Fibroblast of mammary gland (primary cell): ENCODE measurements at regions not wholly inside any gene's neighbourhood (a gene's known extent, or its start where the extent isn't known, plus 50 kb on each side); places are given as distances from the start of the nearest gene placed in this dataset.
A peak's percentile ranks its signal among the peaks of the same experiment; 100 is the strongest.

Experiments used
- DNase-seq: peaks from one replicate; pipeline ENCODE4 v3.0.0-alpha.2; 2010; ENCODE audit warnings: low read depth
- H3K4me3 ChIP-seq: 2 replicates; pipeline ENCODE4 v1.5.1; 2011; ENCODE audit warnings: low read depth, mild to moderate bottlenecking, low read length, moderate library complexity; ENCODE audit not compliant: control insufficient read depth
- TF ChIP-seq, protein P1 (sequence below): conservative IDR thresholded peaks from 2 replicates; pipeline ENCODE4 v1.5.1; 2011; ENCODE audit warnings: low read depth, low read length, inconsistent platforms; ENCODE audit not compliant: control insufficient read depth, insufficient read depth

DNA sequence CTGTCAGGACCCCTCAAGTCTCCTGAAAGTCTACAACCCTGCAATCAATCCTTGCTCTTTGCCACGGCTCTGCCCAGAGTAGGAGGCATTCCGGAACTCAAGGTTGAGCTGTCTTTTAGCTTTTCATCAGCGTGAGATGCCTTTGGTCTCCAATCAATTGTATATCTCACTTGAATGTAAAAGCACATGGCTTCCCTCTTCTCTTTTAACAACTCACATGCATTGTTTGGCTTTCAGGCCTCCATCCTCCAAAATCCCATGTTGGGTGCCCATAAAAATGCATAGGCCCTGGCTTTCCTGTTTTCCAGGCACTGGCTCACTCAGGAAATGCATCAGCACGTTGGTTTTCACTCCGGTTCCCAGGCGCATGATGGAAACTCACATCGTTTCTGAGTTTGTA is 64.0 kb upstream of the FOXF1 start:
- DNase-seq = no peak
- H3K4me3 ChIP-seq = no peak overlapping the region
- TF ChIP-seq, protein P1, sequence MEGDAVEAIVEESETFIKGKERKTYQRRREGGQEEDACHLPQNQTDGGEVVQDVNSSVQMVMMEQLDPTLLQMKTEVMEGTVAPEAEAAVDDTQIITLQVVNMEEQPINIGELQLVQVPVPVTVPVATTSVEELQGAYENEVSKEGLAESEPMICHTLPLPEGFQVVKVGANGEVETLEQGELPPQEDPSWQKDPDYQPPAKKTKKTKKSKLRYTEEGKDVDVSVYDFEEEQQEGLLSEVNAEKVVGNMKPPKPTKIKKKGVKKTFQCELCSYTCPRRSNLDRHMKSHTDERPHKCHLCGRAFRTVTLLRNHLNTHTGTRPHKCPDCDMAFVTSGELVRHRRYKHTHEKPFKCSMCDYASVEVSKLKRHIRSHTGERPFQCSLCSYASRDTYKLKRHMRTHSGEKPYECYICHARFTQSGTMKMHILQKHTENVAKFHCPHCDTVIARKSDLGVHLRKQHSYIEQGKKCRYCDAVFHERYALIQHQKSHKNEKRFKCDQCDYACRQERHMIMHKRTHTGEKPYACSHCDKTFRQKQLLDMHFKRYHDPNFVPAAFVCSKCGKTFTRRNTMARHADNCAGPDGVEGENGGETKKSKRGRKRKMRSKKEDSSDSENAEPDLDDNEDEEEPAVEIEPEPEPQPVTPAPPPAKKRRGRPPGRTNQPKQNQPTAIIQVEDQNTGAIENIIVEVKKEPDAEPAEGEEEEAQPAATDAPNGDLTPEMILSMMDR = no peak

DNA sequence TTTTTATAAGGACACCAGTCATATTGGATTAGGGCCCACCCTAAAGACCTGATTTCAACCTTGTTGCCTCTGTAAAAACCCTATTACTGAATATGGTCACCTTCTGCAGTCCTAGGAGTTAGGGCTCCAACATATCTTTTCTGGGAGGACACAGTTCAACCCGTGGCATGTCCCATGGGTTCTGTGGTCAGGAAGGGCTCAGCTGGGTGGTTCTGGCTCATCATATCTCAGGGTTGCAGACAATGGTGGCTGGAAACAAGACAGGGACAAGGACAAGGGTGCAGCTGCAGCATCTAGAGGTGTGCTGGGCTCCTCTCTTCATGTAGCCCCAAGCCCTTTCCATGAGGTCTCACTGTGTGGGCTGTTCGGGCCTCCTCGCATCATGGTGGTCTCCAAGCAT is 63.1 kb upstream of the FOXF1 start:
- TF ChIP-seq, protein P1 = no peak

DNA sequence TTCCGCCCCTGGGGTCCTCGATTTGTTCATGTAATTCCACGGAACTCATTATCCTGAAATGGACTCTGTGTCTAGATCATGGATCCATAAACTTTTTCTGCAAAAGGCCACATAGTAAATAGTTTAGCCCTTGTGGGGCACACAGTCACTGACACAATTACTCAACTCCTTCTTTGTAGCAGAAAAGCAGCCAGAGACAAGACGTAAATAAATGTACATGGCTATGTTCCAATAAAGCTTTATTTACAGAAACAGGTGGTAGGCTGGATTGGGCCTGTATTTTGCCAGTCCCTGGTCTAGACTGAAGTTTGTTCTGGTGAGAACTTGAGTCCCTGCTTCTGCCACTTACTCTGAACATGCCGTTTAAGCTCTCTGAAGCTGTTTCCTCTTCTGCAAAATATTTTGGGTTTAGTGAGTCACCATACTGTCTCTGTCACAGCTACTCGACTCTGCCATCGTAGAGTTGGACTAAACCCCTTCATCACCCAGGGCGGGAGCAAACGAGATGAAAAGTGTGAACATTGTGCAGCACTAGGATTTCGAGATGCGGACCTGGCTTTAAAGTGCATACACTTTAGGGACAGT is 61.9 kb upstream of the FOXF1 start:
- TF ChIP-seq, protein P1 = no peak
- no peak for DNase-seq

More for the DNA sequence above, 63.1 kb upstream of the FOXF1 start:
- no peak for DNase-seq
- no peak overlapping the region for H3K4me3 ChIP-seq

DNA sequence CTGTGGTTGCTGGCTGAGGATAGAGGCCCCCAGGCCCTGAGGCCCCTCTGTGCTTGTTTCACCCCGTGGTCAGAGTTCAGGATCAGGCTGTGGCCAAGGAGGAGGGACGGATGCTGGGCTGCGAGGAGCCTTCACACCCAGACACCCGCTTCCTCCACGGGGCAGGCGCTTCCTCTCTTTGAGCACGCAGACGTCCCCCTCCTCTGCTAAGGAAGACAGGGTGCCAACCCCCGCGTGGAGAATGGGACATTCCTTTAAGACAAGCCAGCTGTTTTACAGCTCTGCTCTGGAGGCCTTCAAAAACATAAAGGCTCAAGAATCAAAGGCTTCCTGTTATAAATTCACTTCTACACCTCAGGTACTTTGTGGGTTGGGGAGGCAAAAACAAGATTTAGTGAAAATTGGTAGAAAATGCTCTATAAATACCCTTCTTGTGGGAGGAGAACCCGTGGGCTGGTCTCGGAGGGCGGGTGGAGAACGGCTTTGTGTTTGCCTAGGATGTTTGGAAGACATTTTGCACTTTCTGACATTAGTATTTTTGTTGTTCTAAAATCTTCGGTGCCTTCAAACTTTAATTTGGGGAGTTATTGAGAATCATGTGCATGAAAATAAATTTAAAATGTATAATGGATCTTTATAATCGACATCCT is 60.8 kb upstream of the FOXF1 start:
- TF ChIP-seq, protein P1 = no peak
- H3K4me3 ChIP-seq = no peak overlapping the region
- DNase-seq = no peak

More for the DNA sequence above, 61.9 kb upstream of the FOXF1 start:
- H3K4me3 ChIP-seq = no peak overlapping the region

DNA sequence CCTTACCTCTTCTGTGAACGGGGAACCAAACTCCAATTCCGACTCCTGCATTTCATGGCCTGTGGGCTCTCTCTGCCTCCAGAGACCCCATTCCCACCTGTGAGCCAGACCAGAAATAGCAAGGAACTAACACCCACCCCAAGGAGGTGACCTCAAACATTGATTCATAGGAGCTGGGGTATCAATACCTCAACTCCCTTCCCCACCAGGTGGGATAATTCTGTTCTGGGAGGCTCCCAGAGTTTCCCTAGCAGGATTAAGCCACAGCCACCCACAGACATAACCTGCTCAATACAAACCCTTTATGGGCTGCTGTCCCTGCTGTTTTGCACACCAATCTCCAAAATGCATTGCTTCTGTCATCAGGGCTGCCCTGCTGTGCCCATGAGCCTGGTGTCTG is 59.6 kb upstream of the FOXF1 start:
- TF ChIP-seq, protein P1 = no peak
- no peak for DNase-seq
- H3K4me3 ChIP-seq = no peak overlapping the region

DNA sequence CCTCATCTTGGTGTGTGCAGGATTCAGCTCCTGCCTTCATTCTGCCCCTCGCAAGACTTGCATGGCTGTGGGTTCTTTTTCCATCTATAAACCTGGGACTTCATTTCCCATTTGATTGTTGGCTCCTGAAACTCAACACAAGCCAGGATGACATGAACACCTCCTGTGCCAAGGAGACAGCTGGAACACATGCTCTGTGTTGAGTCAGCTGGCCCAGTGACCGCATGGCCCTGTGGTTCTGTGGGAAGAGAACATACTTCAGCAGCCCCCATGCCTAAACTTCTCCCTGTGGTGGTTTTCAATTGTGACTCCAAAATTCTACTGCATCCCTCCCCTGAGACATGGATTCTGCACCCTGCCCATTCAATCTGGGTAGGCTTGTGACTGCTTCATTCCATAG is 57.9 kb upstream of the FOXF1 start:
- TF ChIP-seq, protein P1 = no peak
- peak; percentile 89 for DNase-seq
- H3K4me3 ChIP-seq = no peak overlapping the region
